ENCODE measurements at regions not wholly inside any gene's neighbourhood (a gene's known extent, or its start where the extent isn't known, plus 50 kb on each side); places are given as distances from the start of the nearest gene placed in this dataset.
"Not testable (repeated sequence)": the region's sequence is repeated elsewhere in the genome, so short reads cannot be mapped to it uniquely, and the experiment has no call there.

- no peak for DNase-seq (ENCODE audit: unreplicated experiment)
- H3K4me1 Mint-ChIP-seq (ENCODE audit: insufficient read depth, unreplicated experiment): peaks cover 13% of the 10 kb centered on the region
- TF ChIP-seq, protein P1, sequence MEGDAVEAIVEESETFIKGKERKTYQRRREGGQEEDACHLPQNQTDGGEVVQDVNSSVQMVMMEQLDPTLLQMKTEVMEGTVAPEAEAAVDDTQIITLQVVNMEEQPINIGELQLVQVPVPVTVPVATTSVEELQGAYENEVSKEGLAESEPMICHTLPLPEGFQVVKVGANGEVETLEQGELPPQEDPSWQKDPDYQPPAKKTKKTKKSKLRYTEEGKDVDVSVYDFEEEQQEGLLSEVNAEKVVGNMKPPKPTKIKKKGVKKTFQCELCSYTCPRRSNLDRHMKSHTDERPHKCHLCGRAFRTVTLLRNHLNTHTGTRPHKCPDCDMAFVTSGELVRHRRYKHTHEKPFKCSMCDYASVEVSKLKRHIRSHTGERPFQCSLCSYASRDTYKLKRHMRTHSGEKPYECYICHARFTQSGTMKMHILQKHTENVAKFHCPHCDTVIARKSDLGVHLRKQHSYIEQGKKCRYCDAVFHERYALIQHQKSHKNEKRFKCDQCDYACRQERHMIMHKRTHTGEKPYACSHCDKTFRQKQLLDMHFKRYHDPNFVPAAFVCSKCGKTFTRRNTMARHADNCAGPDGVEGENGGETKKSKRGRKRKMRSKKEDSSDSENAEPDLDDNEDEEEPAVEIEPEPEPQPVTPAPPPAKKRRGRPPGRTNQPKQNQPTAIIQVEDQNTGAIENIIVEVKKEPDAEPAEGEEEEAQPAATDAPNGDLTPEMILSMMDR (IDR thresholded peaks at IDR 0.05; ENCODE audit: unreplicated experiment): no peak
- H3K9me3 Mint-ChIP-seq (ENCODE audit: unreplicated experiment): no peaks in the 10 kb centered on the region
- H3K36me3 Mint-ChIP-seq (ENCODE audit: insufficient read depth, unreplicated experiment): no peaks in the 10 kb centered on the region
- ChIA-PET POLR2A (interaction anchor here (0.6 to 0.7 kb wide), 3 partner anchors 32 to 914 kb away, joined by 3 to 4 read pairs (median 3); no protein-coding TSS in a partner anchor), CTCF (interaction anchor here (0.6 to 4.3 kb wide), 5 partner anchors 26 to 329 kb away, joined by 3 to 52 read pairs (median 4); no protein-coding TSS in a partner anchor)
- intact Hi-C loops (cut with micrococcal nuclease): no loop called here
- no peak overlapping the region for H3K4me3 Mint-ChIP-seq (ENCODE audit: unreplicated experiment)
- BruUV-seq (replicated peaks): no TSS peak
- H3K27ac Mint-ChIP-seq (ENCODE audit: low read depth, unreplicated experiment): no peak overlapping the region
- H3K27me3 Mint-ChIP-seq (ENCODE audit: insufficient read depth, unreplicated experiment): no peaks in the 10 kb centered on the region
These were observed 93.6 kb upstream of the PCED1B start for GRCh38 chr12:46985816-46986215.

GRCh38 chr12:46988122-46988521, 91.3 kb upstream of the PCED1B start:
- POLR2A ChIA-PET; CTCF ChIA-PET; intact Hi-C loops (cut with micrococcal nuclease); H3K9me3 Mint-ChIP-seq (ENCODE audit: unreplicated experiment); H3K36me3 Mint-ChIP-seq (ENCODE audit: insufficient read depth, unreplicated experiment); DNase-seq (ENCODE audit: unreplicated experiment); H3K4me3 Mint-ChIP-seq (ENCODE audit: unreplicated experiment); H3K4me1 Mint-ChIP-seq (ENCODE audit: insufficient read depth, unreplicated experiment); H3K27me3 Mint-ChIP-seq (ENCODE audit: insufficient read depth, unreplicated experiment); BruUV-seq (replicated peaks); H3K27ac Mint-ChIP-seq (ENCODE audit: low read depth, unreplicated experiment): not testable (repeated sequence)

DNA sequence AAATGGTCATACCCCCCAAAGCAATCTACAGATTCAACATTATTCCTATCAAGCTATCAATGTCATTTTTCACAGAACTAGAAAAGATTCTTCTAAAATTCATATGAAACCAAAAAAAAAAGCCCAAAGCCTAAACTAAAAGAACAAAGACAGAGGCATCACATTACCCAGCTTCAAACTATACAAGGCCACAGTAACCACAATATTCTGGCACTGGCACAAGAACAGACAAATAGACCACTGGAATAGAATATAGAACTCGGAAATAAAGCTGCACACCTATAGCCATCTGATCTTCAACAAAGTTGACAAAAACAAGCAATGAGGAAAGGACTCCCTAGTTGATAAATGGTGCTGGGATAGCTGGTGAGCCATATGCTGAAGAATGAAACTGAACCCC, 89.2 kb upstream of the PCED1B start:
- Mint-ChIP-seq H3K4me1 (ENCODE audit: insufficient read depth, unreplicated experiment) (no peaks in the 10 kb centered on the region), H3K4me3 (ENCODE audit: unreplicated experiment) (no peak overlapping the region), H3K9me3 (ENCODE audit: unreplicated experiment) (no peaks in the 10 kb centered on the region), H3K27me3 (ENCODE audit: insufficient read depth, unreplicated experiment) (no peaks in the 10 kb centered on the region), H3K36me3 (ENCODE audit: insufficient read depth, unreplicated experiment) (peaks cover 5% of the 10 kb centered on the region), H3K27ac (ENCODE audit: low read depth, unreplicated experiment) (no peak overlapping the region)
- TF ChIP-seq, protein P1 (IDR thresholded peaks at IDR 0.05; ENCODE audit: unreplicated experiment): no peak
- DNase-seq (ENCODE audit: unreplicated experiment): no peak
- CTCF ChIA-PET: interaction anchor here (0.6 to 1.9 kb wide), 7 partner anchors 9 to 961 kb away, joined by 3 to 4 read pairs (median 3); no protein-coding TSS in a partner anchor
- BruUV-seq (replicated peaks): no TSS peak
- POLR2A ChIA-PET: no interaction called here
- intact Hi-C loops (cut with micrococcal nuclease): no loop called here

DNA sequence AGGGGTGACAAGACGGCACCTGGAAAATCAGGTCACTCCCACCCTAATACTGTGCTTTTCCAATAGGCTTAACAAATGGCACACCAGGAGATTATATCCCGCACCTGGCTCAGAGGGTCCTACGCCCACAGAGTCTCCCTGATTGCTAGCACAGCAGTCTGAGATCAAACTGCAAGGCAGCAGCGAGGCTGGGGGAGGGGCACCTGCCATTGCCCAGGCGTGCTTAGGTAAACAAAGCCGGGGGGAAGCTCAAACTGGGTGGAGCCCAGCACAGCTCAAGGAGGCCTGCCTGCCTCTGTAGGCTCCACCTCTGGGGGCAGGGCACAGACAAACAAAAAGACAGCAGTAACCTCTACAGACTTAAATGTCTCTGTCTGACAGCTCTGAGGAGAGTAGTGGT, 87.4 kb upstream of the PCED1B start:
- CTCF ChIA-PET; POLR2A ChIA-PET; H3K27me3 Mint-ChIP-seq (ENCODE audit: insufficient read depth, unreplicated experiment); H3K36me3 Mint-ChIP-seq (ENCODE audit: insufficient read depth, unreplicated experiment); H3K27ac Mint-ChIP-seq (ENCODE audit: low read depth, unreplicated experiment); DNase-seq (ENCODE audit: unreplicated experiment); intact Hi-C loops (cut with micrococcal nuclease); H3K4me3 Mint-ChIP-seq (ENCODE audit: unreplicated experiment); H3K9me3 Mint-ChIP-seq (ENCODE audit: unreplicated experiment); BruUV-seq (replicated peaks); H3K4me1 Mint-ChIP-seq (ENCODE audit: insufficient read depth, unreplicated experiment): not testable (repeated sequence)

GRCh38 chr12:46998811-46999368, 80.5 kb upstream of the PCED1B start:
- CTCF ChIA-PET: interaction anchor here (0.6 to 1.6 kb wide), 3 partner anchors 9 to 928 kb away, joined by 3 to 7 read pairs (median 4); no protein-coding TSS in a partner anchor
- no peaks in the 10 kb centered on the region for H3K9me3 Mint-ChIP-seq (ENCODE audit: unreplicated experiment)
- BruUV-seq (replicated peaks): no TSS peak
- H3K27ac Mint-ChIP-seq (ENCODE audit: low read depth, unreplicated experiment): no peak overlapping the region
- DNase-seq (ENCODE audit: unreplicated experiment): no peak
- H3K27me3 Mint-ChIP-seq (ENCODE audit: insufficient read depth, unreplicated experiment): no peaks in the 10 kb centered on the region
- H3K4me3 Mint-ChIP-seq (ENCODE audit: unreplicated experiment): no peak overlapping the region
- POLR2A ChIA-PET: interaction anchor here (0.7 kb wide), 1 partner anchor 23 kb away, joined by 3 read pairs; no protein-coding TSS in a partner anchor
- H3K4me1 Mint-ChIP-seq (ENCODE audit: insufficient read depth, unreplicated experiment): no peaks in the 10 kb centered on the region
- no peaks in the 10 kb centered on the region for H3K36me3 Mint-ChIP-seq (ENCODE audit: insufficient read depth, unreplicated experiment)
- intact Hi-C loops (cut with micrococcal nuclease): no loop called here
- TF ChIP-seq, protein P1 (IDR thresholded peaks at IDR 0.05; ENCODE audit: unreplicated experiment): no peak

Data from MCF 10A (cell line).